Esophagus muscularis mucosa (tissue), 4 donors: ENCODE measurements at regions not wholly inside any gene's neighbourhood (a gene's known extent, or its start where the extent isn't known, plus 50 kb on each side); places are given as distances from the start of the nearest gene placed in this dataset.

Experiments
- DNase-seq: peaks from one replicate; pipeline ENCODE4 v3.0.0-alpha.2; 2017; ENCODE audit errors: extremely low spot score
- H3K27ac ChIP-seq, 4 donors: fragments of 200-600 bp; sonication (generic); replicated peaks in 1 of 4; 1 replicate in 3 of 4; 2 replicates in 1 of 4; pipeline ENCODE4 v1.5.1; 2016 to 2019; ENCODE audit warnings: mild to moderate bottlenecking in 1 of 4
- H3K27me3 ChIP-seq, 4 donors: fragments of 200-600 bp; sonication (generic); one replicate each; pipeline versions ENCODE4 v1.5.1 to v1.6.0; 2016 to 2019
- H3K36me3 ChIP-seq, 4 donors: fragments of 200-600 bp; sonication (generic); one replicate each; pipeline ENCODE4 v1.5.1; 2016 to 2019
- H3K4me1 ChIP-seq, 4 donors: fragments of 200-600 bp; sonication (generic); one replicate each; pipeline ENCODE4 v1.5.1; 2016 to 2019
- H3K4me3 ChIP-seq, 4 donors: fragments of 200-600 bp; sonication (generic); 1 replicate in 2 of 4; 2 replicates in 2 of 4; pipeline ENCODE4 v1.5.1; 2016 to 2019; ENCODE audit warnings: mild to moderate bottlenecking in 4 of 4, moderate library complexity in 1 of 4
- H3K9me3 ChIP-seq, 4 donors: fragments of 200-600 bp; sonication (generic); 1 replicate in 3 of 4; 2 replicates in 1 of 4; pipeline ENCODE4 v1.5.1; 2016 to 2019
- CTCF ChIP-seq, 3 experiments: fragments of 200-600 bp in 2 of 3; fragments of 450-650 bp in 1 of 3; sonication (generic) in 2 of 3; IDR thresholded peaks; one replicate each; pipeline ENCODE4 v1.5.1; 2017 to 2019; ENCODE audit warnings: antibody characterized with exemption in 3 of 3, mild to moderate bottlenecking in 2 of 3, moderate library complexity in 1 of 3
- EP300 ChIP-seq: sonication (generic); formaldehyde crosslinking; IDR thresholded peaks from one replicate; pipeline ENCODE4 v1.6.1; 2017; ENCODE audit warnings: antibody characterized with exemption
- POLR2A ChIP-seq: fragments of 450-650 bp; IDR thresholded peaks from one replicate; pipeline ENCODE4 v1.6.1; 2017; ENCODE audit warnings: antibody characterized with exemption, moderate library complexity, mild to moderate bottlenecking, low read depth
- POLR2AphosphoS5 ChIP-seq, 2 donors: sonication (generic); formaldehyde crosslinking; IDR thresholded peaks; one replicate each; pipeline ENCODE4 v1.6.1; 2017; ENCODE audit warnings: antibody characterized with exemption in 2 of 2
- WGBS: methylation state at CpG from one replicate; pipeline ENCODE4 v1.1.5; 2018; 5-methylcytosine and 5-hydroxymethylcytosine counted together
- intact Hi-C: fragments of 100-400 bp; cut with DNase I; formaldehyde crosslinking; loops from one replicate; pipeline ENCODE4 v1.15.1; 2023

GRCh38 chr20:36093025-36093803 is 61.3 kb upstream of the EPB41L1 start:
- H3K27me3 ChIP-seq = peaks cover 0 to 54% (median 8%) of the 10 kb centered on the region in 4 donors
- no peak for DNase-seq
- under 1% methylated on average over 17 of the region's 78 CpGs for WGBS
- no peak for TF ChIP-seq EP300
- no peak for TF ChIP-seq POLR2AphosphoS5 (IDR thresholded peaks at IDR 0.05)
- no peak for TF ChIP-seq POLR2A
- TF ChIP-seq CTCF (IDR thresholded peaks at IDR 0.05) = no peak
- peak overlapping the region; percentile 30 to 59 (median 48) for H3K27ac ChIP-seq
- no peaks in the 10 kb centered on the region for H3K36me3 ChIP-seq
- peak overlapping the region; percentile 63 to 73 (median 68) for H3K4me3 ChIP-seq
- H3K4me1 ChIP-seq = peaks cover 13 to 43% (median 39%) of the 10 kb centered on the region in 4 donors
- no peaks in the 10 kb centered on the region for H3K9me3 ChIP-seq
- intact Hi-C loops = no loop called here

- Histone ChIP-seq H3K4me1 (peaks cover 15 to 48% (median 41%) of the 10 kb centered on the region in 4 donors), H3K9me3 (no peaks in the 10 kb centered on the region), H3K27ac (peak overlapping the region; percentile 23 to 59 (median 44)), H3K27me3 (peaks cover 0 to 54% (median 8%) of the 10 kb centered on the region in 4 donors), H3K4me3 (peak overlapping the region; percentile 63 to 73 (median 68)), H3K36me3 (no peaks in the 10 kb centered on the region)
- no CpG with 5 or more reads among the region's 2 CpGs for WGBS
- TF ChIP-seq EP300 = no peak
- no peak for TF ChIP-seq POLR2AphosphoS5 (IDR thresholded peaks at IDR 0.05)
- no peak for TF ChIP-seq CTCF (IDR thresholded peaks at IDR 0.05)
- no peak for TF ChIP-seq POLR2A
- no peak for DNase-seq
- intact Hi-C loops = no loop called here
Measured at GRCh38 chr20:36093804-36094145, 60.8 kb upstream of the EPB41L1 start.

GRCh38 chr20:36094497-36094896 is 60.0 kb upstream of the EPB41L1 start:
- no peak for TF ChIP-seq CTCF (IDR thresholded peaks at IDR 0.05)
- peak in 1 of 2 donors; percentile 23 for TF ChIP-seq POLR2AphosphoS5 (IDR thresholded peaks at IDR 0.05)
- H3K9me3 ChIP-seq = no peaks in the 10 kb centered on the region
- H3K36me3 ChIP-seq = no peaks in the 10 kb centered on the region
- intact Hi-C loops = no loop called here
- H3K27me3 ChIP-seq = peaks cover 0 to 53% (median 8%) of the 10 kb centered on the region in 4 donors
- H3K4me3 ChIP-seq = peak overlapping the region; percentile 63 to 73 (median 68)
- DNase-seq = no peak
- peak overlapping the region; percentile 20 to 59 (median 40) for H3K27ac ChIP-seq
- peaks cover 15 to 49% (median 41%) of the 10 kb centered on the region in 4 donors for H3K4me1 ChIP-seq
- 44% methylated on average over 6 of the region's 6 CpGs for WGBS

GRCh38 chr20:36096435-36096834 is 58.1 kb upstream of the EPB41L1 start:
- intact Hi-C loops = no loop called here
- peaks cover 15 to 49% (median 41%) of the 10 kb centered on the region in 4 donors for H3K4me1 ChIP-seq

More at GRCh38 chr20:36096435-36096834, 58.1 kb upstream of the EPB41L1 start:
- TF ChIP-seq POLR2A = no peak
- TF ChIP-seq CTCF (IDR thresholded peaks at IDR 0.05) = no peak
- Histone ChIP-seq H3K27me3 (peaks cover 0 to 33% (median 6%) of the 10 kb centered on the region in 4 donors), H3K4me3 (no peak overlapping the region), H3K36me3 (no peaks in the 10 kb centered on the region), H3K9me3 (no peaks in the 10 kb centered on the region), H3K27ac (no peak overlapping the region)
- no peak for DNase-seq
